CD14-positive monocyte (primary cell): ENCODE measurements at regions not wholly inside any gene's neighbourhood (a gene's known extent, or its start where the extent isn't known, plus 50 kb on each side); places are given as distances from the start of the nearest gene placed in this dataset.

Source experiments
- DNase-seq, 3 donors: peaks; one replicate each; pipeline ENCODE4 v3.0.0-alpha.2; 2011 to 2022
- H2AFZ ChIP-seq: 2 replicates; pipeline ENCODE4 v1.6.0; 2012; ENCODE audit warnings: mild to moderate bottlenecking, low read depth, low read length, inconsistent platforms; ENCODE audit not compliant: insufficient read depth, poor library complexity, severe bottlenecking
- H3K27ac ChIP-seq, 2 donors: 1 replicate in 1 of 2; 2 replicates in 1 of 2; pipeline ENCODE4 v1.5.1; 2012 to 2013; ENCODE audit warnings: low read length in 2 of 2, control low read depth in 1 of 2, inconsistent platforms in 1 of 2, low read depth in 1 of 2, mild to moderate bottlenecking in 1 of 2
- H3K27me3 ChIP-seq, 2 donors: one replicate each; pipeline versions ENCODE4 v1.6.0 to v1.6.1; 2011 to 2013; ENCODE audit warnings: low read length in 2 of 2; ENCODE audit not compliant: control insufficient read depth in 2 of 2, insufficient read depth in 2 of 2
- H3K36me3 ChIP-seq, 2 donors: replicated peaks in 1 of 2; 1 replicate in 1 of 2; 2 replicates in 1 of 2; pipeline versions ENCODE4 v1.5.1 to v1.6.1; 2012 to 2013; ENCODE audit warnings: low read length in 2 of 2, control low read depth in 1 of 2, inconsistent platforms in 1 of 2, mild to moderate bottlenecking in 1 of 2; ENCODE audit not compliant: insufficient read depth in 2 of 2, control insufficient read depth in 1 of 2
- H3K4me1 ChIP-seq, 2 donors: 1 replicate in 1 of 2; 2 replicates in 1 of 2; pipeline versions ENCODE4 v1.5.1 to v1.6.1; 2012 to 2013; ENCODE audit warnings: low read length in 2 of 2, control low read depth in 1 of 2, inconsistent platforms in 1 of 2, mild to moderate bottlenecking in 1 of 2, moderate library complexity in 1 of 2; ENCODE audit not compliant: insufficient read depth in 2 of 2, control insufficient read depth in 1 of 2
- H3K4me2 ChIP-seq: replicated peaks from 2 replicates; pipeline ENCODE3; 2012; ENCODE audit warnings: low read length, moderate library complexity, mild to moderate bottlenecking; ENCODE audit not compliant: poor library complexity, severe bottlenecking; ENCODE audit errors: extremely low read depth
- H3K4me3 ChIP-seq, 3 experiments: fragments of 200-600 bp in 1 of 3; sonication (generic) in 1 of 3; replicated peaks in 1 of 3; 1 replicate in 2 of 3; 2 replicates in 1 of 3; pipeline ENCODE4 v1.5.1; 2011 to 2013; ENCODE audit warnings: low read length in 3 of 3, mild to moderate bottlenecking in 3 of 3, control low read depth in 2 of 3, low read depth in 2 of 3, inconsistent platforms in 1 of 3, moderate library complexity in 1 of 3
- H3K79me2 ChIP-seq: 2 replicates; pipeline ENCODE4 v1.6.0; 2012; ENCODE audit warnings: mild to moderate bottlenecking, control low read depth, inconsistent platforms, low read length, moderate library complexity; ENCODE audit not compliant: insufficient read depth
- H3K9ac ChIP-seq: 2 replicates; pipeline ENCODE4 v1.6.0; 2017; ENCODE audit warnings: low read length, mild to moderate bottlenecking; ENCODE audit not compliant: insufficient read depth, poor library complexity, severe bottlenecking
- H3K9me3 ChIP-seq, 2 donors: replicated peaks in 1 of 2; 1 replicate in 1 of 2; 2 replicates in 1 of 2; pipeline versions ENCODE4 v1.5.1 to v1.6.1; 2012 to 2013; ENCODE audit warnings: low read length in 2 of 2, control low read depth in 1 of 2; ENCODE audit not compliant: control insufficient read depth in 1 of 2, insufficient read depth in 1 of 2
- H4K20me1 ChIP-seq: 2 replicates; pipeline ENCODE4 v1.6.0; 2012; ENCODE audit warnings: mild to moderate bottlenecking, low read length, control low read depth, moderate library complexity; ENCODE audit not compliant: insufficient read depth
- H3K27ac Mint-ChIP-seq, 7 donors: one replicate each; pipeline ENCODE4 v1.8.0; 2020; ENCODE audit warnings: mild to moderate bottlenecking in 7 of 7, mixed read lengths in 7 of 7, moderate library complexity in 6 of 7, inconsistent platforms in 2 of 7
- H3K27me3 Mint-ChIP-seq, 3 donors: one replicate each; pipeline ENCODE4 v1.8.0; 2021 to 2022; ENCODE audit warnings: low read depth in 3 of 3, mild to moderate bottlenecking in 3 of 3, mixed read lengths in 3 of 3, moderate library complexity in 3 of 3, inconsistent platforms in 1 of 3
- H3K36me3 Mint-ChIP-seq, 2 donors: one replicate each; pipeline ENCODE4 v1.8.0; 2020; ENCODE audit warnings: mixed read lengths in 2 of 2, inconsistent platforms in 1 of 2, mild to moderate bottlenecking in 1 of 2
- H3K4me1 Mint-ChIP-seq: one replicate; pipeline ENCODE4 v1.8.0; 2020; ENCODE audit warnings: mild to moderate bottlenecking, mixed read lengths
- H3K4me3 Mint-ChIP-seq, 2 donors: one replicate each; pipeline ENCODE4 v1.8.0; 2020; ENCODE audit warnings: mild to moderate bottlenecking in 2 of 2, mixed read lengths in 2 of 2, moderate library complexity in 1 of 2
- H3K9me3 Mint-ChIP-seq, 7 donors: one replicate each; pipeline ENCODE4 v1.8.0; 2020 to 2022; ENCODE audit warnings: mixed read lengths in 7 of 7, mild to moderate bottlenecking in 6 of 7, moderate library complexity in 6 of 7, inconsistent platforms in 2 of 7
- WGBS: methylation state at CpG from one replicate; pipeline ENCODE4 v1.1.5; 2013; ENCODE audit warnings: missing lambda C conversion rate; ENCODE audit not compliant: insufficient coverage; 5-methylcytosine and 5-hydroxymethylcytosine counted together
- intact Hi-C, 2 donors: fragments of 100-400 bp; cut with micrococcal nuclease; formaldehyde crosslinking; loops; one replicate each; pipeline versions ENCODE4 v1.15.0 to v1.15.1; 2023
- TF ChIP-seq, protein P1 (sequence below): fragments of 200-600 bp; IDR thresholded peaks from one replicate; pipeline ENCODE4 v1.8.0; 2022; ENCODE audit warnings: antibody characterized with exemption, mild to moderate bottlenecking

DNA sequence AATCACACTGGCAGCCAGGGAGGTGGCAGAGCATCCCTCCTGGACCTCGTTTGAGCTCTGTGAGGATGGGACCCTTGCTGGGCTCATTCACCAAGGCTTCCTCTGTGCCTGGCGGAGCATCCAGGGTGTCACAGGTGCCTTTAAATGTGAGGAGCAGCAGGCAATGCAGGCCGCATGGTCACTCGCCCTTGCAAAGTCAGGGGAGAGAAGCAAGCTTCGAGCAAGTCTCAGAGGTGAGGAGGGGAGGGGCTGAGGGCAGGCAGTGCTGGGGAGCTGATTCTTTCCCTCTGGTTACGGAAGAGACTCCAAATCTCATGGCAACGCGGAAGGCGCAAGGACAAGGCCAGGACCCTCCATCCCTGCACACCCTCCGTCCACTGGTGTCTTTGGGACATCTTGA lies 182.7 kb upstream of the PMEPA1 start:
- Mint-ChIP-seq H3K4me3 (no peak overlapping the region), H3K27me3 (peaks cover 5 to 9% (median 7%) of the 10 kb centered on the region in 3 donors), H3K9me3 (peaks cover 0 to 5% (median 2%) of the 10 kb centered on the region in 7 donors), H3K4me1 (no peaks in the 10 kb centered on the region), H3K36me3 (no peaks in the 10 kb centered on the region), H3K27ac (no peak overlapping the region)
- H3K4me3 ChIP-seq, result no peak overlapping the region
- H3K79me2 ChIP-seq, result no peaks in the 10 kb centered on the region
- intact Hi-C loops, result no loop called here
- no peak overlapping the region for H3K4me2 ChIP-seq
- H3K4me1 ChIP-seq, result no peaks in the 10 kb centered on the region
- no peaks in the 10 kb centered on the region for H4K20me1 ChIP-seq
- H3K9ac ChIP-seq, result no peak overlapping the region
- H2AFZ ChIP-seq, result no peak overlapping the region
- H3K27me3 ChIP-seq, result no peaks in the 10 kb centered on the region
- DNase-seq, result no peak
- WGBS, result 98% methylated on average over 5 of the region's 10 CpGs
- no peaks in the 10 kb centered on the region for H3K9me3 ChIP-seq
- H3K36me3 ChIP-seq, result no peaks in the 10 kb centered on the region
- H3K27ac ChIP-seq, result no peak overlapping the region
- TF ChIP-seq, protein P1, sequence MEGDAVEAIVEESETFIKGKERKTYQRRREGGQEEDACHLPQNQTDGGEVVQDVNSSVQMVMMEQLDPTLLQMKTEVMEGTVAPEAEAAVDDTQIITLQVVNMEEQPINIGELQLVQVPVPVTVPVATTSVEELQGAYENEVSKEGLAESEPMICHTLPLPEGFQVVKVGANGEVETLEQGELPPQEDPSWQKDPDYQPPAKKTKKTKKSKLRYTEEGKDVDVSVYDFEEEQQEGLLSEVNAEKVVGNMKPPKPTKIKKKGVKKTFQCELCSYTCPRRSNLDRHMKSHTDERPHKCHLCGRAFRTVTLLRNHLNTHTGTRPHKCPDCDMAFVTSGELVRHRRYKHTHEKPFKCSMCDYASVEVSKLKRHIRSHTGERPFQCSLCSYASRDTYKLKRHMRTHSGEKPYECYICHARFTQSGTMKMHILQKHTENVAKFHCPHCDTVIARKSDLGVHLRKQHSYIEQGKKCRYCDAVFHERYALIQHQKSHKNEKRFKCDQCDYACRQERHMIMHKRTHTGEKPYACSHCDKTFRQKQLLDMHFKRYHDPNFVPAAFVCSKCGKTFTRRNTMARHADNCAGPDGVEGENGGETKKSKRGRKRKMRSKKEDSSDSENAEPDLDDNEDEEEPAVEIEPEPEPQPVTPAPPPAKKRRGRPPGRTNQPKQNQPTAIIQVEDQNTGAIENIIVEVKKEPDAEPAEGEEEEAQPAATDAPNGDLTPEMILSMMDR, result no peak

DNA sequence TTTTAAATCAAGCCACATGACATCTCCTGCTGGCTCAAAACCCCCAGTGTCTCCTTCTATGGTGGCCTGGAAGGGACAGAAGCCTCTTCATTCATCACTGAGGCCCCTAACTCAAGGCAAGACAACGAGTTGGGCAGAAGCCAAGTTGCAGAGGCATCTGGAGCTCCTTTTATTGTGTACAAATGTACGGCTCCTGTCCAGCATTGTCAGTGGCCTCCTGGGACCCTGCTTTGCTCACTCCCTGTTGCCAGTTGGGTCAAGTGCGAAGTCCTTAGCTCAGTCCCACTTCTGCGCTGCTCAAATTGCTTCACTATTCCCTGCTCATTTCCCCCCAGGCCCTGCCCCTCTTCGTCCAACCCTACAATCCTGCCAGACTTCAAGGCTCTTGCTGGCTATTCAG lies 181.2 kb upstream of the PMEPA1 start:
- no peak overlapping the region for H3K4me3 Mint-ChIP-seq
- Histone ChIP-seq H3K36me3 (no peaks in the 10 kb centered on the region), H3K27me3 (no peaks in the 10 kb centered on the region), H2AFZ (no peak overlapping the region), H3K4me3 (no peak overlapping the region), H3K9ac (no peak overlapping the region), H4K20me1 (no peaks in the 10 kb centered on the region), H3K9me3 (no peaks in the 10 kb centered on the region), H3K79me2 (no peaks in the 10 kb centered on the region), H3K4me2 (no peak overlapping the region), H3K27ac (no peak overlapping the region), H3K4me1 (no peaks in the 10 kb centered on the region)
- peaks cover 4 to 9% (median 6%) of the 10 kb centered on the region in 3 donors for H3K27me3 Mint-ChIP-seq
- H3K9me3 Mint-ChIP-seq, result peaks cover 0 to 5% (median 2%) of the 10 kb centered on the region in 7 donors
- DNase-seq, result no peak
- no peaks in the 10 kb centered on the region for H3K4me1 Mint-ChIP-seq
- intact Hi-C loops, result no loop called here
- H3K36me3 Mint-ChIP-seq, result no peaks in the 10 kb centered on the region
- TF ChIP-seq, protein P1, result no peak
- no peak overlapping the region for H3K27ac Mint-ChIP-seq
- 77% methylated on average over 5 of the region's 5 CpGs for WGBS
